Activated gamma-delta T cell treated with Interleukin-2 at 50 U/mL for 16 hours (primary cell): ENCODE measurements at regions not wholly inside any gene's neighbourhood (a gene's known extent, or its start where the extent isn't known, plus 50 kb on each side); places are given as distances from the start of the nearest gene placed in this dataset.
"Not testable (repeated sequence)": the region's sequence is repeated elsewhere in the genome, so short reads cannot be mapped to it uniquely, and the experiment has no call there.

Experiments
- DNase-seq: peaks from one replicate; pipeline ENCODE4 v3.0.0-alpha.2; 2020

DNA sequence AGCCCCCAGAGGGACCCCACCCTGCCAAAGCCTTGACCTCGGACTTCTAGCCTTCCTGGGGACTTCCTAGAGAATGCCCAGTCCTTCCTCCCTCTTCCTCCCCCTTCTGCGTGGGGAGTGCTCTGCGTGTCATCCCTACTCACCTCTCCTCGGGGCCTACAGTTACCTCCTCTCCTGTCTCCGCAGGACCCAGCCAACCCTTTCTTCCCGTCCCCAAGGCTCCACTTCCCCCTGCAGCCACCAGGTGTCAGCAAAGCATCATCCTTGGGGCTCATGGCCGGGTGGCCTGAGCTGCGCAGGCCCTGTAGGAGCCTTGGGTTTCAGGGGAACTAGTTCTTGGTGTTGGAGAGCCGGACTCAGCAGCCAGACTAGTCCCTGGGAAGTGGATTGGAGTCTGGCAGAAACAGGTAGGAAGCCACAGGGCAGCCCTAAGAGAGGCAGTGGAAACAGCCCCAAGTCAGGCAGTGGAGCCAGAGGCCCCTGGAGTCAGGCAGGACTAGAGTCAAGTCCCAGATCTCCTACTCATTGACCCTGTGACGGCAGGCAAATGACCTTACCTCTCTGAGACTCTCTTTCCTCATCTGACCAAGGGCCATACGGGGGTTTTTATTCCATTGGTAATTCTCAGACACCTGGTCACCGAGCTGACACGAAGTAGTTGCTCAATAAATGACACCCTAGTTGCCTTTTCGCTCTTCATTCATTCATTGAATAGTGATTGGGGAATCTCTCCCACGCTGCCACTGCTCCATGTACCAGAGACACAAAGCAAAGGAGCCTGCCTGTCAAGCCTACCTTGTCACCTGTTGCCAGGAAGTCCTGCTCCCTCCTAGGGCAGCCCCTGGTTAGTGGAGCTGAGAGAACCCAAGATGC, 101.8 kb upstream of the GRK3 start:
- DNase-seq = peak; percentile 66

GRCh38 chr22:25463347-25463628, 101.2 kb upstream of the GRK3 start:
- not testable (repeated sequence) for DNase-seq

DNA sequence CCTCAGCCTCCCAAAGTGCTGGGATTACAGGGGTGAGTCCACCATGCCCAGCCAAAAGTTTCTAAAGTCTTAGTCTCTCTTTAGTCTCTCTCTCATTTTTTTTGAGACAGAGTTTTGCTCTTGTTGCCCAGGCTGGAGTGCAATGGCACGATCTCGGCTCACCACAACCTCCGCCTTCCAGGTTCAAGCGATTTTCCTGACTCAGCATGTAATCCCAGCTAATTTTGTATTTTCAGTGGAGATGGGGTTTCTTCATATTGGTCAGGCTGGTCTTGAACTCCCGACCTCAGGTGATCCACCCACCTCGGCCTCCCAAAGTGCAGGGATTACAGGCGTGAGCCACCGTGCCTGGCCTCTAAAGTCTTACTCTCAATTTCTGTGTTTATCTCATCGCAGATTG, 100.1 kb upstream of the GRK3 start:
- DNase-seq = not testable (repeated sequence)

GRCh38 chr22:25465949-25466348, 98.5 kb upstream of the GRK3 start:
- DNase-seq = no peak

DNA sequence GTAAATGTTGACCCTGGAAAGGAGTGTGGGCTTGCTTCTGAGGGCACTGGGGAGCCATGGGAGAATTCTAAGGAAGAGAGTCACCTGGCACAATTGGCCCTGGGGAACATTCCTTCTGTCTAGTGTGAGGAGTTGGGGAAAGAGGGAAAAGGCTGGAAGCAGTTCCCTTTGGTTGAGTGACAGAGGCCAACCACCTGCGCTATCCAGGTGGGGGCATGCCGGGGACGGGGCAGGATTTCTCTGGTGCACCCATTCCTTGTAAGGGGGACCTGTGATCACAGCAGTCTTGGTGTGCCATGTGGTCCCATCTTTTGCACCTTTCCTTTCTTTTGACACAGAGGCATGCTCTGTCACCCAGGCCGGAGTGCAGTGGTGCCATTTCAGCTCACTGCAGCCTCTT, 92.1 kb upstream of the GRK3 start:
- DNase-seq = no peak

DNA sequence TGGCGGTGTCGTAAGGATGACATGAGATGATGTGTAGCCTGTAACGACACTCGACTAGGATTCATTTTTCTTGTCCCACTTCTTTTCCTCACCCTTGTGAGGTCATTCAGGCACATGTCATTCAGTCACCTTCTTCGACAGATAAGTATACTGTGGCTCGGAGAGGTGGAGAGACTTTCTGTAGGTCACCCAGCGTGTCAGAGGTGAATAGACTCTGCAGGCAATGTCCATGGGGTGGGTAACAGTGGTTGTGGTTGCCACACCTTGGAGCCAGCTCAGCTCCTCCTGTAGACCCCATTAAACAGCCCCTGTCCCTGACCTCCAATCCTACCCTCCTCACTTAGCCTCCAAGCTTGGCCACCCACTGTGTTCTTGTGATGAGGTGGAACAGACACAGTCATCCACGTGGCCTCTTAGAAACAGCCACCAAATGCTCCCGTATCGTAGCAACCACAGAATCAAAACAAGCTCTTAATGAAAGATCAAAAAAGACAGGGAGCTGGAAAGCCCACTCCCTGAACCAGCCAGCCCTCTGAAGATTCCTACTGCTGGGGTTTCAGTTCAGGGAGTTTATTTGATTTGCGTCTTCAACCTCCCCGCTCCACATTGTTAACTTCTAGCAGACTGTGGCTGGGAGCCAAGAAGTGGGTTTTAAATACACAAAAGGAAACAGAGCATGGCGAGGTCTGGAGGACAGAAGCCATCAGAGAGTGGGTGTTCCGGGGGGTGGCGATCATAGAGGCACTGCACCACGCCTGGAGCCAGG, 89.0 kb upstream of the GRK3 start:
- no peak for DNase-seq

GRCh38 chr22:25477358-25477757, 87.1 kb upstream of the GRK3 start:
- DNase-seq = no peak

GRCh38 chr22:25478111-25478510, 86.4 kb upstream of the GRK3 start:
- DNase-seq = no peak

DNA sequence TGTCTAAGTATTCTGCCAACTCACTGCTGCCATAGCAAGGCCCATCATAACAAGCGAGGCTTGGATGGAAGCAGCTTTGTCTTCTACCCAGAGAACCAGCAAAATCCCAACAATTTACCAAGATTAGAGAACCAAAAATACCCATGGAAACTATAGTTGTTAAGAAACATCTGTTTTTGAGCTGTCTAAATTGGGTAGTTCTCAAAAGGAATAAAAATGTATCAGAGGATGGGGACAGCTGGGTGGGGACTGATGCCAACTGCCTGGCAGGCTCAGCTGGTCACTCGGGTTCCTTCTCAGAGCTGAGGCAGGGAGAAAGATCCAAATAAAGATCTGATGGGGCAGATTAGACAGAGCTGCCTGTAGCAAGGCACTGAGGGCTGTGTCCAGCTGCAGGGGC, 85.9 kb upstream of the GRK3 start:
- DNase-seq = no peak

DNA sequence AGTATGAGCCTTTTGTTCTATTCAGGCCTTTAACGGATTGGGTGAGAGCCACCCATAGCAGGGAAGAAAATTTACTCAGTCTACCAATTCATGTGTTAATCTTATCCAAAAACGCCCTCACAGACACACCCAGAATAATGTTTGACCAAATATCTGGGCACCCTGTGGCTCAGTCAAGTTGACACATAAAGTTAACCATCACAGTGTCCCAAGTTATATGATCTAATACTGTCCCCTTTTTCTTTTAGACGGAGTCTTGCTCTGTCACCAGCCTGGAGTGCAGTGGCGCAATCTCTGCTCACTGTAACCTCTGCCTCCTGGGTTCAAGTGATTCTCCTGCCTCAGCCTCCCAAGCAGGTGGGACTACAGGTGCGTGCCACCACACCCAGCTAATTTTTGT, 83.6 kb upstream of the GRK3 start:
- DNase-seq = not testable (repeated sequence)

DNA sequence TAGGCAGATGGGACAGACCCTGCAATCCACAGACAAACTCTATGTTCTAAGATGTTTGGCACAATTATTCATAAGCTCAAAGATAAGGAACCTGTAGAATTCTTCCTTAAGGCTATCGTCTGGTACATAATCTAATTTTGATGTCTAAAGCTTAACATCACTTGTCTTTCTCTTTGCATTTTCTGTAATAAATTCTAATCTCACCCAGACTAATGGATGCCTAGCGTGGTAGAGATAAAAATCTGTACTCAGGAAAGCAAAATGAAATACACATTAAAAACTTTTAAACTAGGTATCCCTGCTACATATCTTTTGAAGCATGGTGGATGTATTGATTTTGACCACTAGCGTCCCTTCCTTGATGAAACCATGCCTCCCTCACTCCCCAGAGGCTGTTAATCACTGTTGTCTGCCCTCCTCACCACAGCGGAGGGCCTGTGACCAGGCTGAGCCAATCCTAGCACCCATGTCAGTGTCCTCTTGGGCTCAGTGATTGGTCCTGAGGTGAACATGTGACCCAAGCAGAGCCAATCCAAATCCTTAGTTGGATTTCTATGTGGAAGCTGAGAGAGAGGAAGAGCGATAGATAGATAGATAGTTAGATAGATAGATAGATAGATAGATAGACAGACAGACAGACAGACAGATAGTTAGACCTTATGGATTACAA, 82.2 kb upstream of the GRK3 start:
- DNase-seq = no peak

- no peak for DNase-seq
These were observed 81.4 kb upstream of the GRK3 start for GRCh38 chr22:25482868-25483639.

- no peak for DNase-seq
These were observed 80.5 kb upstream of the GRK3 start for GRCh38 chr22:25483931-25484330.

GRCh38 chr22:25484521-25485315, 79.8 kb upstream of the GRK3 start:
- DNase-seq = no peak

GRCh38 chr22:25485626-25486545, 78.6 kb upstream of the GRK3 start:
- DNase-seq = no peak

- DNase-seq = no peak
These were observed 77.0 kb upstream of the GRK3 start for GRCh38 chr22:25487508-25487907.

- no peak for DNase-seq
These were observed 76.0 kb upstream of the GRK3 start for GRCh38 chr22:25488244-25489020.

- no peak for DNase-seq
These were observed 74.5 kb upstream of the GRK3 start for GRCh38 chr22:25489947-25490346.

GRCh38 chr22:25490896-25491295, 73.6 kb upstream of the GRK3 start:
- no peak for DNase-seq

DNA sequence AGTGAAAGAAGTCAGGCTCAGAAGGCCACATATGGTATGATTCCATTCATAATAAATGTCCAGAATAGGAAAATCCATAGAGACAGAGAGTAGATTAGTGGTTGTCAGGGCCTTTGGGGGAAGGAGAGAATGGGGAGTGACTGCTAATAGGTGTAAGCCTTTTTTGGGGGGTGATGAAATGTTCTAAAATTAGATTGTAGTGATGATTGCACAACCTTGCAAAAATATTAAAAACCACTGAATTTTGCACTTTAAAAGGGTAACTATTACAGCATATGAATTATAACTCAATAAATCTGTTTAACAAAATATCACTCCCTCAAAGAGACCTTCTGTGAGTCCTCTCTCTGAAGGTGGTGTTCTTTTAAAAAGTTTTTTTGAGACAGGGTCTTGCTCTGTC, 72.3 kb upstream of the GRK3 start:
- DNase-seq = no peak
